C4-2B (cell line): ENCODE measurements at regions not wholly inside any gene's neighbourhood (a gene's known extent, or its start where the extent isn't known, plus 50 kb on each side); places are given as distances from the start of the nearest gene placed in this dataset.

Experiments used
- H3K27ac ChIP-seq: fragments of 450-650 bp; 2 replicates; pipeline ENCODE4 v1.5.1; 2017
- CTCF ChIP-seq: fragments of 450-650 bp; conservative IDR thresholded peaks from 2 replicates; pipeline ENCODE4 v1.5.1; 2017; ENCODE audit warnings: mild to moderate bottlenecking
- ZFX ChIP-seq: fragments of 450-650 bp; IDR thresholded peaks from 2 replicates; pipeline ENCODE4 v1.6.1; 2017

- TF ChIP-seq ZFX (no peak), CTCF (no peak)
- no peak overlapping the region for H3K27ac ChIP-seq
Measured at GRCh38 chr16:65319621-65320231, 197.9 kb upstream of the CDH11 start.

GRCh38 chr16:65318590-65319257, 196.9 kb upstream of the CDH11 start:
- TF ChIP-seq ZFX: no peak
- no peak for TF ChIP-seq CTCF
- H3K27ac ChIP-seq: no peak overlapping the region

- TF ChIP-seq CTCF (no peak), ZFX (no peak)
- no peak overlapping the region for H3K27ac ChIP-seq
Measured at GRCh38 chr16:65318138-65318537, 196.3 kb upstream of the CDH11 start.

- TF ChIP-seq CTCF (no peak), ZFX (no peak)
- no peak overlapping the region for H3K27ac ChIP-seq
Measured at GRCh38 chr16:65316808-65317207, 194.9 kb upstream of the CDH11 start.

GRCh38 chr16:65315081-65315780, 193.4 kb upstream of the CDH11 start:
- TF ChIP-seq CTCF: no peak
- TF ChIP-seq ZFX: no peak
- no peak overlapping the region for H3K27ac ChIP-seq

- no peak for TF ChIP-seq CTCF
- TF ChIP-seq ZFX: no peak
- H3K27ac ChIP-seq: no peak overlapping the region
Measured at GRCh38 chr16:65314627-65315008, 192.8 kb upstream of the CDH11 start.

GRCh38 chr16:65313936-65314626, 192.2 kb upstream of the CDH11 start:
- H3K27ac ChIP-seq: no peak overlapping the region
- TF ChIP-seq CTCF (no peak), ZFX (no peak)
